Motor neuron (in vitro differentiated cells): ENCODE measurements at regions not wholly inside any gene's neighbourhood (a gene's known extent, or its start where the extent isn't known, plus 50 kb on each side); places are given as distances from the start of the nearest gene placed in this dataset.

Experiments
- ATAC-seq, 8 experiments: fragments of 200-7000 bp; cut with Tn5 transposase; replicated peaks in 6 of 8; 2 replicates each; pipeline ENCODE4 v1.8.0; 2021; ENCODE audit warnings: mild to moderate bottlenecking in 8 of 8, moderate library complexity in 8 of 8
- H3K27ac ChIP-seq, 2 donors: fragments of 250-450 bp; sonication (Bioruptor Pico); 2 replicates each; pipeline ENCODE4 v1.9.0; 2021; ENCODE audit warnings: antibody characterized with exemption in 2 of 2, mild to moderate bottlenecking in 2 of 2, moderate library complexity in 1 of 2
- H3K4me1 ChIP-seq, 2 donors: fragments of 250-450 bp; sonication (Bioruptor Pico); replicated peaks in 1 of 2; 2 replicates each; pipeline ENCODE4 v1.6.1; 2021; ENCODE audit warnings: antibody characterized with exemption in 2 of 2, mild to moderate bottlenecking in 2 of 2, moderate library complexity in 1 of 2
- H3K4me3 ChIP-seq, 5 donors: fragments of 250-450 bp; sonication (Bioruptor Pico); 2 replicates each; pipeline ENCODE4 v1.9.0; 2021; ENCODE audit warnings: antibody characterized with exemption in 5 of 5, mild to moderate bottlenecking in 5 of 5, moderate library complexity in 4 of 5
- WGBS, 10 experiments: fragments of 450-650 bp; shearing (Covaris generic); methylation state at CpG; one replicate each; pipeline ENCODE4 v1.0.0; 2022; 5-methylcytosine and 5-hydroxymethylcytosine counted together
- in situ Hi-C, 9 experiments: fragments of 400-800 bp; cut with MboI; loops; one replicate each; pipeline ENCODE4 v1.15.0; 2021; ENCODE audit warnings: low sequenced_read_pairs in 9 of 9, low pct_unique_long_range_greater_than_20kb in 2 of 9; ENCODE audit not compliant: unreplicated experiment in 9 of 9

DNA sequence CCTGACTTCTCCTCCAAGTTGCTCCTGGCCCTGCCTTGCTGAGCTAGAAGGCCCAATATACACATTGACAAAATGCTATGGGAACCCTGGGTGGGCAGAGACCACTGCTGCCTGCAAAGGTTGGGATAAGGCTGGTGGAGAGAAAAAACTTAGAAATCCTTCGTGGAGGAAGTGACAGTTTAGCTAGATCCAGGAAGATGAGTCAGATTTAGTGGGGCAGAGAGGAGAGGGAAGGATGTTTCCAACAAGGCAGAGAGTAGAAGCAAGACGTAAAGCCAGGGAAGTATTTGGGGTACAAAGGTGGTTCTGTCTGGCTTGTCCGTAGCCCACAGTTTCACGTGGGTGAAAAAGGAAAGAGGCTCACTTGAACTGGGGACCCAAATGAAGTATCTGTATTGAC is 69.0 kb upstream of the CLMN start:
- H3K4me1 ChIP-seq, result no peaks in the 10 kb centered on the region
- H3K27ac ChIP-seq, result no peak overlapping the region
- WGBS, 10 experiments, result 13 to 89% (median 71%) methylated on average over 1 to 4 of the region's 4 CpGs; no CpG with 5 or more reads in 3 of the 10 experiments
- no peak for ATAC-seq
- in situ Hi-C loops, result no loop called here
- H3K4me3 ChIP-seq, result no peak overlapping the region

DNA sequence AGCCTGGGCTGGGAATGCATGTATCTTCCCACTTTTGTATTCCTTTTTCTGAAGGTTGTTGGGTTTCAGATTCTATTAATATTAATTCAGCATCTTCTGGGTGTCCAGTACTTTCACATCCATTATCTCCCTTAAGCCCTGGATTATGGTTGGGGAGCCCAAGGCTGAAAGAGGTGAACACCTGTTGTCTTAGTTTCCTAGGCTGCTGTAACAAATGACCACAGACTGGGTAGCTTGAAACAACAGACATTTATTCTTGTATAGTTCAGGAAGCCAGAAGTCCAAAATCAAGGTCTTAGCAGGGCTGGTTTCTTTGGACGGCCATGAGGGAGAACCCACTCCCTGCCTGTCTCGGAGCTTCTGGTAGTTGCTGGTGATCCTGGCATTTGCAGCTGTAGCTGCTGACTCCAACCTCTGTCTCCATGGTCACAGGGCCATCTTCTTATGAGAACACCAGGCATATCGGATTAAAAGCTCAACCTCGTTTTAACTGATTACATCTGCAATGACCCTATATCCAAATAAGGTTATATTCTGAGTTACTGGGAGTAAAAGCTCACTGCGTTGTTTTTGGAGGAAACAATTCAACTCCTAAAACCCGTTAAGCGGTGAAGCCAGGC is 68.2 kb upstream of the CLMN start:
- H3K27ac ChIP-seq, result no peak overlapping the region
- no peak for ATAC-seq
- no peak overlapping the region for H3K4me3 ChIP-seq
- WGBS, 10 experiments, result 31 to 92% (median 80%) methylated on average over 2 to 7 of the region's 7 CpGs; no CpG with 5 or more reads in 2 of the 10 experiments
- in situ Hi-C loops, result no loop called here
- H3K4me1 ChIP-seq, result no peaks in the 10 kb centered on the region

DNA sequence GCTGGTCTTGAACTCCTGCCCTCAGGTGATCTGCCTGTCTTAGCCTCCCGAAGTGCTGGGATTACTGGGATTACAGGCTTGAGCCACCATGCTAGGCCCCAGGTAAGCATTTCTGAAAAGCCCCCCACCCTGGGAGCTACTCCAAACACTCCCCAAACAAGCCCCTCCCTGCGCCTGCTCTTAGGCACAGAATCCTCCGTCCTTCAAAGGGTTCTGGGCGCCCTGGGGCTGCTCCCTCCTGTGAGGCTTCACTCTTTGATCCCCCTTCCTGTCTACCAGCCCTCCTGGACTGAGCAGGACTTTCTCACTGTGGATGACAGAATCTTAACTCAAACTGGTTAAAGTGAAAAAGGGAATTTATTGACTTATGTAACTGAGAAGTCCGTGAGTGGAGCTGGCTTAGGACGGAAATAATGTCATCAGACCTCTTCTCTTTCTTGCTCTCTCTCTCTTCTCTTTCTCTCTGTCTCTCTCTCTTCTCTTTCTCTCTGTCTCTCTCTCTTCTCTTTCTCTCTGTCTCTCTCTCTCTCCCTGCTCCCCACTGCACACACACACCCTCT is 66.9 kb upstream of the CLMN start:
- in situ Hi-C loops, result no loop called here
- 9 to 100% (median 71%) methylated on average over 1 to 5 of the region's 6 CpGs; no CpG with 5 or more reads in 4 of the 10 experiments for WGBS, 10 experiments
- no peak overlapping the region for H3K27ac ChIP-seq
- no peak overlapping the region for H3K4me3 ChIP-seq
- no peak for ATAC-seq
- H3K4me1 ChIP-seq, result no peaks in the 10 kb centered on the region

DNA sequence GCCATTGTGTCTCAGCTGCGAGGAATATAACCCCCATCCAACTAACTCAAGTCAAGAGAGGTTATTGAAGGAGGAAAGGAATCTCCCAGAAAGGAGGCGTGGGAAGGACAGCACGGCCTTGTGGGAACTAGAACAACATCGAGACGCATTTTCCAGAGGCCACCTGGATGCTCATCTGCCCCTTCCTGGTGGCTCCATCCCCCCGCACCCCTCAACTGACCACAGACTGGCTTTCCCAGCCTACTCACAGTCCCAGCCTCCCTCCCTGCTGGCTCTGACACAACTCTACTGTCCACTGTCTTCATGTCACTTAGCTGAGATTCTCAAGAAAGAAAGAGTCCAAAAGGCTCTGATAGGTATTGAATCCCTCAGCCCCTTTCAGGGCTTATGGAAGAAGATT is 66.0 kb upstream of the CLMN start:
- in situ Hi-C loops, result no loop called here
- Histone ChIP-seq H3K4me1 (no peaks in the 10 kb centered on the region), H3K27ac (no peak overlapping the region), H3K4me3 (no peak overlapping the region)
- WGBS, 10 experiments, result 38 to 81% (median 49%) methylated on average over 2 to 4 of the region's 6 CpGs; no CpG with 5 or more reads in 7 of the 10 experiments
- ATAC-seq, result no peak

DNA sequence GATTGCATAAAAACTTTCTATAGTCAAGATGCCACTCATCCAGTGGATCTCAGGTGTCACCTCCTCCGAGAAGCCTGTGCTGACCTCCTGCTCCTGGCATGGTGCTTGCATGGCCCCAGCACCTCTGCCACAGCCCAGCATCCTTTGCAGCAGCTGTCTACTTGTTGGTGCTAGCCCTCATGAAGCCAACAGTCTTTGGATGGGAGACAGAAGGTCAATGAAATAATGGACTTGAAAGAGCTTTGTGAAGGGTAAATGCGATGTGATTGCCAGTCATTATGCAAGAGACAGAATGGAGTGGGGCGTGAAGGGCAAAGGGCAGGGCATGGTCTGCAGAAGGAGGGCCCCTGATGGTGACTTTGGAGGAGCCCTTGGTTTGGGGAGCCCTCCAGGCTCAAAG is 63.0 kb upstream of the CLMN start:
- H3K27ac ChIP-seq, result no peak overlapping the region
- in situ Hi-C loops, result no loop called here
- no peak for ATAC-seq
- H3K4me3 ChIP-seq, result no peak overlapping the region
- no peaks in the 10 kb centered on the region for H3K4me1 ChIP-seq
- WGBS, 10 experiments, result 29 to 100% (median 83%) methylated on average over 1 to 2 of the region's 3 CpGs; no CpG with 5 or more reads in 5 of the 10 experiments

DNA sequence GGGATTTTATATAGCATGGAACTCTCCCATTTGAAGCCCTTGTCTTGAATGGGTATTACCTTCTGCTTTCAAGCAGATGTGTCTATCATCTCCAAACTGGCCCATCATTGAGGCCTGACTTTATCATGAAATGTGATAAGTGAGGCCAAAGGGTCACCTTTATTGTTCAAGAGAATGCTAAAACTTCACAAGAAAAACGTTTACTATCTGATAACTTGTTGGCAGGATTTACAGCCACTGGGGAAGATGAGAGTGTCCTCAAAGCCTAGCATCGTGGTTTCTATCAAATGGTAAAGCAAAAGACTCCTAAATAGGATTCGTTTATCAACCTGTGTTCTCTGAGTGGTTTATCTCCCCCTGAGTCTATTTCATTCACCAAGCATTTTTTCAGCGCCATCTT is 62.0 kb upstream of the CLMN start:
- in situ Hi-C loops, result no loop called here

DNA sequence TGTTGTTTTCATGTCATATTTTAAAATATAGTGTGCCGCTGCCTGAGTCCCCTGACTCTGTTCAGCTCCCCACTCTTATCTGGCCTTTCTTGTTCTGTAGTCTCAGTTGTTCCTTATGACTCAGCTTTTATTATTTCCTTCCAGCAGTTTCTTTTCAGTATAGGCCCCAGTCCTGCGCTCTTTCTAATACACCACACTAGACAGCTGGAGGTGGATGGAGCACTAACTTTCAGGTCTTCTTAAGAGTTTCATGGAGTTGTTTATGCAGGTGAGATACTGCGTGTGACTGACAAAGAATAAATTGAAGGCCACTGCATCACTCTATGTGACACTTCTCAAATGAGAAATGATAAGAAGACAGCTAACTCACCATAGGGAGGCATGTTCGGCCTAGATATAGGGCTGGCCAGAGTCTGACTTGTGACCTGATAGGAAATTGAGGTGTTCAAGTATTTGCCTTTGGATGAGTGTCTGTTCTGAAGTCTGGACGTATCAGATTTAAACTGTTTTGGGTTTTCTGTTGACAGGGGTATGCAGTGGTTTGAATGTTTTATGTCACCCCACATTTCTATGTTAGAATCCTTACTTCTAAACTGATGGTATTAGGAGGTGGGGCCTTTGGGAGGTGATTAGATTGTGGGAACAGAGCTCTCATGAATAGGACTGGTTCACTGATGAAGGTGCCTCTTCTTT is 60.8 kb upstream of the CLMN start:
- WGBS, 10 experiments, result 40 to 100% (median 60%) methylated on average over 1 to 5 of the region's 5 CpGs
- no peak for ATAC-seq

More for the DNA sequence above, 62.0 kb upstream of the CLMN start:
- WGBS, 10 experiments, result 0 to 90% (median 56%) methylated on average over 1 to 4 of the region's 4 CpGs; no CpG with 5 or more reads in 4 of the 10 experiments
- ATAC-seq, result no peak
- H3K4me3 ChIP-seq, result no peak overlapping the region
- no peaks in the 10 kb centered on the region for H3K4me1 ChIP-seq
- H3K27ac ChIP-seq, result no peak overlapping the region

DNA sequence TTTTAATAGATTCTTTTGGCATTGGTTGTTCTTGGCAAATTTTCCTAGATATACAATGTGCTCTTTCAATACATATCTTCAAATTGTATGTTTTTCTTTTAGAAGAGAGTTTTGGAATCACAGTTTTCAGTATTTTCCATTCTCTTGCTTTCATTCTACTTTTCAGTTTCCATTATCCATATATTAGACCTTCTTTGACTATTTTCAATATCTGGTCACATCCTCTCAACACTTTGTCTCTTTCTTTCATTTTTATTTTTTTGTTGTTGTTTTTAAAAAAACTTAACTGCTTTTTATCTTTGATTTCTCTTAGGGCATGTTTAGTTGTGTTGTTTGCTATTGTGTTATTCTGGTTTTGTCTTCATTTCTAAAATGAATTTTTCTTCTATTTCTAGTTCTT is 59.9 kb upstream of the CLMN start:
- ATAC-seq, result no peak
- in situ Hi-C loops, result no loop called here

More for the DNA sequence above, 60.8 kb upstream of the CLMN start:
- in situ Hi-C loops, result no loop called here
- H3K4me3 ChIP-seq, result no peak overlapping the region
- no peak overlapping the region for H3K27ac ChIP-seq
- H3K4me1 ChIP-seq, result no peaks in the 10 kb centered on the region

DNA sequence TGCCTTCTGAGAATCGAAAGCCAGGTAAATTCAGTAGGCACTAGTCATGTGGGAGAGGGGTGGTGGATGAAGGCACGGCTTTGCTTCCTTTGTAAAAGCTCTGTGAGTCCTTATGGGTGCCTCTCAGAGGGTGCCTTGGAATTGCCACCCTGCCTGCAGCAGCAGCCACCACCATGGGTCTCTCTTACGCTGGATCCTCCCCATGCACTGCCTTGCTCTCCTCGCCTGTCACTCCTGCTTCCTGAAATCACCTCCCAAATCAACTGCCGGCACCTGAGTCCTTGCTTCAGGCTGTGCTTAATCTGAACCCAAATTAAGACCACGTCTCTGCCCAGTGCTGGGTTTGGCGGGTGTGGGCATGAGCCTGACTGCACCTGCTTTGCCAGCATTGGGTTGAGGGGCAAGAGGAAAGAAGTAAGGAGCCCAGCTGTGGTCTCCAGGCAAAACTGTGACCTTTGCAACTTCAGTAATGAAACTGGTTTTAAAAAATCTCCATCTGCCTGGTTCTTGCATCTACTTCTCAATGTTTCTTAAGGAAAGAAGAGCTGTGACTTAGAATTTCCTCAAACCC is 55.9 kb upstream of the CLMN start:
- in situ Hi-C loops, result no loop called here
- 7 to 79% (median 20%) methylated on average over 1 to 5 of the region's 7 CpGs; no CpG with 5 or more reads in 3 of the 10 experiments for WGBS, 10 experiments
- peaks cover 10% of the 10 kb centered on the region in 2 donors for H3K4me1 ChIP-seq
- no peak for ATAC-seq
- H3K27ac ChIP-seq, result no peak overlapping the region
- no peak overlapping the region for H3K4me3 ChIP-seq

More for the DNA sequence above, 59.9 kb upstream of the CLMN start:
- H3K4me1 ChIP-seq, result no peaks in the 10 kb centered on the region
- no peak overlapping the region for H3K4me3 ChIP-seq
- H3K27ac ChIP-seq, result no peak overlapping the region

DNA sequence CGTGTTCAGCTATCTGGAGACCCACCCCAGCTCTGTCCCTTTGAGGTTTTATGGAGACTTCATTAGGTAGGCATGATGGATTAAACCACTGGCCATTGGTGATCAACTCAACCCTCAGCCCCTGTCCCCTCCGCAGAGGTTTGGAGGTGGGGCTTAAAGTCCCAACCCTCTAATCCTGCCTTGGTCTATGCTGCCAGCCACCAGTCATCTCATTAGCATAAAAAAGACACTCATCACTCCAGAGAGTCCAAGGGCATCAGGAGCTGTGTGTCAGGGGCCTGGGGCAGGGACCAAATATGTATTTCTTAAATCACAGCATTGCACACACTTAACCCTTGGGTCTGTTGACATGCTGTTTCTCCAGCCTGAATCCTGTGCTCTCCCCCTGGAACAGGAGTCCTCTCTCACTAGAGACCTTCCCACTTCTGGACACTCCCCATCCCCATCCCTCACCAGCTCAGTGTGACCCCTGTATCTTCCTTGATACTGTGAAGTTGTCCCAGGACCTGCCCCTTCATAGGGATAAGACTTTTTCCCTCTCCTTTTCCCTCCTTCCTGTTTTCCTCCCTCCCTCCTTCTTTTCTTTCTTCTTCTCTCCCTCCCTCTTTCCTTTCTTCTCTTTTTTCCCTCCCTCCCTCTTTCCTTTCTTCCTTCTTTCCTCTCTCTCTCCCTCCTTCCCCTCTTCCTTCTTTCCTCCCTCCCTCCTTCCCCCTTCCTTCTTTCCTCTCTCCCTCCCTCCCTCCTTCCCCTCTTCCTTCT is 54.7 kb upstream of the CLMN start:
- in situ Hi-C loops, result no loop called here
- Histone ChIP-seq H3K27ac (no peak overlapping the region), H3K4me1 (peaks cover 10 to 19% of the 10 kb centered on the region in 2 donors), H3K4me3 (no peak overlapping the region)
- 0 to 50% (median 0%) methylated on average over 1 of the region's 2 CpGs; no CpG with 5 or more reads in 6 of the 10 experiments for WGBS, 10 experiments
- ATAC-seq, result peak in 5 of 8 experiments; percentile 58 to 93 (median 76)

DNA sequence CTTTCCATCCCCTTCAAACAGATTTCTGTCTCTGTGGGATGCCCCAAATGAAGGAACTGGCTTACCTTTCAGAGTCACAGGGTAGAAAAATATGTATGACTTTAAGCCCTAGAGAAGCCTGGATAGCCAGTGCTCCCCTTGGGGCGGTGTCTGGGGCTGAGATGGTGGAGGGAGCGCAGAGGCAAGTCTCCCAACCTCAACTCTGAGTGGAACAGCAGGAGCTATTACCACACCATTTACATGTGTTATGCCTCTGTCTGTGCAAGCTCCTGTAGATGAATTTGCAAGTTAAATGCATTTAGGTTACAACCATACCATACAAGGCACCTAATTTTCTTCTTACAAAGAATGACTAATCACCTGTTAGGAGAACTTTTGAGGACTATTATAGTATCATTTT is 50.4 kb upstream of the CLMN start:
- in situ Hi-C loops, result no loop called here

More for the DNA sequence above, 50.4 kb upstream of the CLMN start:
- peak in 6 of 8 experiments; percentile 48 to 98 (median 88) for ATAC-seq
- Histone ChIP-seq H3K4me1 (peaks cover 10 to 19% of the 10 kb centered on the region in 2 donors), H3K4me3 (no peak overlapping the region), H3K27ac (no peak overlapping the region)
- 10 to 67% (median 40%) methylated on average over 1 to 2 of the region's 2 CpGs; no CpG with 5 or more reads in 7 of the 10 experiments for WGBS, 10 experiments
